Colonic mucosa (tissue), 4 donors: ENCODE measurements at regions not wholly inside any gene's neighbourhood (a gene's known extent, or its start where the extent isn't known, plus 50 kb on each side); places are given as distances from the start of the nearest gene placed in this dataset.
"Not testable (repeated sequence)": the region's sequence is repeated elsewhere in the genome, so short reads cannot be mapped to it uniquely, and the experiment has no call there.

Experiments
- DNase-seq: peaks from one replicate; pipeline ENCODE4 v3.0.0-alpha.2; 2020
- H3K27ac ChIP-seq: fragments of 200-600 bp; one replicate; pipeline ENCODE4 v1.8.0; 2021
- H3K27me3 ChIP-seq: fragments of 200-600 bp; one replicate; pipeline ENCODE4 v1.8.0; 2021
- H3K36me3 ChIP-seq: fragments of 200-600 bp; one replicate; pipeline ENCODE4 v1.8.0; 2021
- H3K4me1 ChIP-seq: fragments of 200-600 bp; one replicate; pipeline ENCODE4 v1.8.0; 2021; ENCODE audit warnings: mild to moderate bottlenecking
- H3K4me3 ChIP-seq: fragments of 200-600 bp; one replicate; pipeline ENCODE4 v1.8.0; 2021
- H3K9ac ChIP-seq, 2 donors: one replicate each; pipeline ENCODE4 v1.7.0; 2013; ENCODE audit warnings: control low read depth in 2 of 2, low read depth in 2 of 2, low read length in 2 of 2
- H3K9me3 ChIP-seq: fragments of 200-600 bp; one replicate; pipeline ENCODE4 v1.8.0; 2021
- intact Hi-C: fragments of 100-400 bp; cut with DNase I; formaldehyde crosslinking; loops from one replicate; pipeline ENCODE4 v1.14.1; 2022
- TF ChIP-seq, protein P1 (sequence below): fragments of 200-600 bp; IDR thresholded peaks from one replicate; pipeline ENCODE4 v1.8.0; 2022; ENCODE audit warnings: antibody characterized with exemption, mild to moderate bottlenecking
- donor health status: healthy.
- donor health status: DM: no; HTN: no; CAD: no.
- donor health status: DM: no; HTN: no; CAD: no.

DNA sequence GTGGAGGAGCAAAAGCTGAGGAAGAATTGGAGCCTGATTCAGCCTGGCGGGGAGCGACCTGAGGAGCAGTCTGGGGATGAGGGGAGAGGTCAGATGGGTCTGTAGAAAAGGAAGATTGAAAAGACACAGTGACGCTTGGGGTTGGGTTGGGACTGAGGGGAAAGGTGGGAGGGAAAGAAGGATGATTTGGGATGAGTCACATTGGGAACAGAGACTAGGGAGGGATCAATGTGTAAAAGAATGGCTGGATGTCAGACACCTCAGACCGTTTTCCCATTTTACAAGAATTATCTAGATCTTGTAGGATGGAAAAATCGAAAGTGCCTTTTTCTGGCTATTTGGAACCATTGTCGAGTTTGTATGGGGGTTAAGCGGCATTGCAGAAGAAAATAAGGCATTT lies 1076.5 kb downstream of the DNAJB9 start:
- Histone ChIP-seq H3K9me3 (no peaks in the 10 kb centered on the region), H3K4me3 (no peak overlapping the region), H3K9ac (no peak overlapping the region), H3K4me1 (no peaks in the 10 kb centered on the region), H3K27ac (no peak overlapping the region), H3K27me3 (no peaks in the 10 kb centered on the region), H3K36me3 (no peaks in the 10 kb centered on the region)
- intact Hi-C loops = no loop called here
- TF ChIP-seq, protein P1, sequence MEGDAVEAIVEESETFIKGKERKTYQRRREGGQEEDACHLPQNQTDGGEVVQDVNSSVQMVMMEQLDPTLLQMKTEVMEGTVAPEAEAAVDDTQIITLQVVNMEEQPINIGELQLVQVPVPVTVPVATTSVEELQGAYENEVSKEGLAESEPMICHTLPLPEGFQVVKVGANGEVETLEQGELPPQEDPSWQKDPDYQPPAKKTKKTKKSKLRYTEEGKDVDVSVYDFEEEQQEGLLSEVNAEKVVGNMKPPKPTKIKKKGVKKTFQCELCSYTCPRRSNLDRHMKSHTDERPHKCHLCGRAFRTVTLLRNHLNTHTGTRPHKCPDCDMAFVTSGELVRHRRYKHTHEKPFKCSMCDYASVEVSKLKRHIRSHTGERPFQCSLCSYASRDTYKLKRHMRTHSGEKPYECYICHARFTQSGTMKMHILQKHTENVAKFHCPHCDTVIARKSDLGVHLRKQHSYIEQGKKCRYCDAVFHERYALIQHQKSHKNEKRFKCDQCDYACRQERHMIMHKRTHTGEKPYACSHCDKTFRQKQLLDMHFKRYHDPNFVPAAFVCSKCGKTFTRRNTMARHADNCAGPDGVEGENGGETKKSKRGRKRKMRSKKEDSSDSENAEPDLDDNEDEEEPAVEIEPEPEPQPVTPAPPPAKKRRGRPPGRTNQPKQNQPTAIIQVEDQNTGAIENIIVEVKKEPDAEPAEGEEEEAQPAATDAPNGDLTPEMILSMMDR = no peak
- DNase-seq = no peak

DNA sequence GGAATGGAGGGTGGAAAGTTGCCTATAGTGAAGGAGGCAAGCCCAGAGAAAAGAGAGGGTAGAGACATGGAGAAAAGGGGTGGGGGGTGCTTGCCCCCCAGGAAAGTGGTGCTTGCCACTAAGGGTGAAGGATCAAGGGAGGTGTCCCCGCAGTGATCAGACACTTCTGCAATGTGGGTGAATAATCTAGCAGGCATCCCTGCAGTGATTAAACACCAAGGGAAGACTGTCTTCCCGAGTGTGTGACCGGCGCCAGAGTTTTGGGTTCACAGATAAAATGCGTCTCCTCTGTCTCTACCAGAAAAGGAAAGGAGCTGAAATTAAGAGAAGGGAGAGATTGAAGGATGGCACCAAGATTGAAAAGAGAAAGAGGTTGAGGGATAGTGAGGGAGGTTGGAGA lies 1076.9 kb downstream of the DNAJB9 start:
- H3K9me3 ChIP-seq, H3K9ac ChIP-seq, H3K27me3 ChIP-seq, DNase-seq, H3K4me1 ChIP-seq, H3K27ac ChIP-seq, intact Hi-C loops, H3K36me3 ChIP-seq, H3K4me3 ChIP-seq: not testable (repeated sequence)

DNA sequence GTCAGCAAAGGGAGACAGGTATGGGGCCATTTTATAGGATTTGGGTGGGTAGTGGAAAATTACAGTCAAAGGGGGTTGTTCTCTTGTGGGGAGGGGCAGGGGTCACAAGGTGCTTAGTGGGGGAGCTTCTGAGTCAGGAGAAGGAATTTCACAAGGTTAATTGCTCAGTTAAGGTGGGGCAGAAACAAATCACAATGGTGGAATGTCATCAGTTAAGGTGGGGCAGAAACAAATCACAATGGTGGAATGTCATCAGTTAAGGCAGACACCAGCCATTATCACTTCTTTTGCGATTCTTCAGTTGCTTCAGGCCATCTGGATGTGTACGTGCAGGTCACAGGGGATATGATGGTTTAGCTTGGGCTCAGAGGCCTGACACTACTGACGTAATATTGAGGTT lies 1077.6 kb downstream of the DNAJB9 start:
- H3K9ac ChIP-seq, H3K4me3 ChIP-seq, intact Hi-C loops, H3K36me3 ChIP-seq, H3K9me3 ChIP-seq, H3K4me1 ChIP-seq, H3K27ac ChIP-seq, H3K27me3 ChIP-seq, DNase-seq: not testable (repeated sequence)

GRCh38 chr7:109659261-109659660 lies 1089.6 kb downstream of the DNAJB9 start:
- Histone ChIP-seq H3K27ac (no peak overlapping the region), H3K36me3 (no peaks in the 10 kb centered on the region), H3K9me3 (no peaks in the 10 kb centered on the region), H3K4me1 (no peaks in the 10 kb centered on the region), H3K9ac (no peak overlapping the region), H3K27me3 (no peaks in the 10 kb centered on the region), H3K4me3 (no peak overlapping the region)
- DNase-seq = no peak
- intact Hi-C loops = no loop called here
- TF ChIP-seq, protein P1 = no peak

- intact Hi-C loops = no loop called here
Observed at GRCh38 chr7:109660401-109660800, 1090.7 kb downstream of the DNAJB9 start.

DNA sequence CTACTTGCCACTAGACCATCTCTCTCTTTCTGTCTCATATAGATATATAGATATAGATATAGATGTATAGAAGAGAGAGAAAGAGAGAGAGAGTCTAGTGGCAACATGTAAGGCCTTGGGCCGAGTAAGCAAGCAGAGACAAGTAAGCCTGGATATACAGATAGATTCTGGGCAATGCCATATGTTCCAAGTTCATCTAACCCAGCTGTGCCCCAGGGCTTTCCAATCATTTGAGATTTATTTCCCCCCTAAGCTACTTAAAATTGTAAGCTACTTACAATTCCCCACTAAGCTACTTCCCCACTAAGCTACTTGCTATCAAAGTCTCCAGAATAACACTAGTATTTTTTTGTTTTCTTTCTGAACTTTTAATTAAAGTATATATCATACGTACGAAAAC lies 1094.1 kb downstream of the DNAJB9 start:
- TF ChIP-seq, protein P1 = no peak
- H3K27me3 ChIP-seq = no peaks in the 10 kb centered on the region
- H3K4me3 ChIP-seq = no peak overlapping the region
- intact Hi-C loops = no loop called here
- no peaks in the 10 kb centered on the region for H3K9me3 ChIP-seq
- DNase-seq = no peak
- H3K9ac ChIP-seq = no peak overlapping the region
- no peaks in the 10 kb centered on the region for H3K4me1 ChIP-seq
- no peak overlapping the region for H3K27ac ChIP-seq
- no peaks in the 10 kb centered on the region for H3K36me3 ChIP-seq

More at GRCh38 chr7:109660401-109660800, 1090.7 kb downstream of the DNAJB9 start:
- no peak for DNase-seq
- Histone ChIP-seq H3K9ac (no peak overlapping the region), H3K36me3 (no peaks in the 10 kb centered on the region), H3K4me1 (no peaks in the 10 kb centered on the region), H3K4me3 (no peak overlapping the region), H3K27ac (no peak overlapping the region), H3K9me3 (no peaks in the 10 kb centered on the region), H3K27me3 (no peaks in the 10 kb centered on the region)
- TF ChIP-seq, protein P1 = no peak

- H3K27me3 ChIP-seq, H3K4me3 ChIP-seq, intact Hi-C loops, DNase-seq, H3K27ac ChIP-seq, H3K9me3 ChIP-seq, H3K9ac ChIP-seq, H3K4me1 ChIP-seq, H3K36me3 ChIP-seq: not testable (repeated sequence)
Observed at GRCh38 chr7:109687269-109687668, 1117.6 kb downstream of the DNAJB9 start.

GRCh38 chr7:109692613-109693012 lies 1122.9 kb downstream of the DNAJB9 start:
- H3K36me3 ChIP-seq, H3K9ac ChIP-seq, H3K9me3 ChIP-seq, H3K4me1 ChIP-seq, H3K27ac ChIP-seq, DNase-seq, intact Hi-C loops, H3K4me3 ChIP-seq, H3K27me3 ChIP-seq: not testable (repeated sequence)
